GM21515 (cell line): ENCODE measurements at regions not wholly inside any gene's neighbourhood (a gene's known extent, or its start where the extent isn't known, plus 50 kb on each side); places are given as distances from the start of the nearest gene placed in this dataset.
"Not testable (repeated sequence)": the region's sequence is repeated elsewhere in the genome, so short reads cannot be mapped to it uniquely, and the experiment has no call there.

Source experiments
- ATAC-seq: cut with Tn5 transposase; IDR thresholded peaks from one replicate; pipeline ENCODE4 v1.9.1; 2021; ENCODE audit not compliant: unreplicated experiment

DNA sequence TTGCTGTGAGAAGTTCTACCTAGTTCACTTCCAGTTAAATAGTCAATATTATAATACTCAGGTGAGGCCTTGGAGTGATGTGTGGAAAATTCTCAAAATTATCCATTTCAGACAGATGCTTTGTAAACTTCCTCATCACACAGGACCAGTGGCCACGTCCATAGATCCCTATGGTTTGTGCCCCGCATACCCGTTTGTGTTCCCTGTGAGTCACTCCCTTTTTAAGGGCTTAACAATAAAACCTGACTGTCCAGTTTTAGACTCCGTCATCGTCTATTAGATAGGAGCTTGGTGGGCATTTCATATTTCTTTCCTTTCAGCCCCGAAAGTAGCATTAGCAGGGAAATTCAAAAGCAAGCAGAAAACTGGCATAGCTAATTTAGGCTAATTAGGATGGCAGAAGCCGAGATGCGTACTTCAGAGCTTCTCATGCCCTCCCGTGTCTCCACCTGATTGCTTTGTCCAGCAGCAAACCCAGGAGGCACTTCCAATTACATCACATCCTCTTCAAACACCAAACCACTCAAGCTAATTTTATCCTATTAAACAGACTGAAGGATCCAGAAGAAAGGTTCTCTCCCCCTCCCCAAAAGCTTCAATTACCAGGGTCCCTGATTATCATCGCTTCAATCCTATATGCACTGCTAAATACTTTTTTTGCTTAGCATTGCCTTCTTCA lies 186.6 kb upstream of the OTX2 start:
- ATAC-seq: no peak

- ATAC-seq: no peak
Observed at GRCh38 chr14:56995010-56995409, 184.7 kb upstream of the OTX2 start.

- ATAC-seq: no peak
Observed at GRCh38 chr14:56992332-56992820, 182.1 kb upstream of the OTX2 start.

GRCh38 chr14:56990991-56991627 lies 180.8 kb upstream of the OTX2 start:
- not testable (repeated sequence) for ATAC-seq

DNA sequence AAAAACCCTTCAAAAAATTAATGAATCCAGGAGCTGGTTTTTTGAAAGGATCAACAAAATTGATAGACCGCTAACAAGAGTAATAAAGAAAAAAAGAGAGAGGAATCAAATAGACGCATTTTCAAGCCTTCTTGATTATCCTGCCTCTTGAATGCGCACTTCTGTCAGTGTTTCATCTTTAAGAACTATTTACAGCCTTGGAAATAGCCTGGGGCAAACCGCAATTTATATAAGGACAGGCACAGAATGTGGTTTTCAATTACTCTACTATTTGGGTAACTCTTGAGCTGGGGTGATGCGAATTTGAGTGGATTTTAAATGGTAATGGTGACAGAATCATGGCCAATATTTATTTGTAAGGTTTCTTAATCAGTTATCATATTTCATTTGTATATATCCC lies 179.1 kb upstream of the OTX2 start:
- ATAC-seq: no peak

DNA sequence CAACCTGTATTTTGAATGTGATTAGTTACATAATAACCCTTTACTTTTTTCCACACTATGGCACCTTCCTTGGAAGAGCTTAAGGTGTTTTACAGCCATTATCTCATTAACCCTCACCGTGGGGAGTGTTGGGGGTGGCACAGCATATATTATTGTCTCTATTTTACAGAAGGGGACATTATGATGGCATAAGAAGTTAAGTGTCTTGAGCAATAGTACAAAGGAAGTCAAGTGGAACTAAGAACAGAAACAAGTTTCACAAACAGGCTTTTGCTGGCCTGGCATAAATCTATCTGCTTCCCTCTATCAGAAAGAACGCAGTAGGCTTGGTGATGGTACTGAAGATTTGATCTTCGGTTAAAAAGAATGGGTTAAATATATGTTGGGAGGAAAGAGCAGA lies 169.7 kb upstream of the OTX2 start:
- no peak for ATAC-seq

DNA sequence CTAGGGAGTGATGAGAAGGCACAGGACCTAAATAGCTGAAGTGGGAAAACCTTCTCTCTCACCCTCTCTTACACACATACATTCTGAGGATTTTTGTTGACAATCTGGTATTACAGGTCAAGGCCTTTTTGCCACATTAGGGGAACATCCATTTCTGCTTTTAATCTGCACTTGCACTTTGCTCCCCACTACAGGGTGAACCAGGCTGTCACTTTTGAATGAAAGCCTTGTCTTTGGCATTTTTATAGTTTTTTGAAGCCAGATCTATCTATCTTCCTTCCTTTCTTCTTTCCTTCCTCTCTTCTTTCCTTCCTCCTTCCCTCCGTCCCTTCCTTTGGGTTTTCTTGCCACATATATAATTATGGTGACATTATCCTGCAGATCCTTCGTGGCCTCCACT lies 165.9 kb upstream of the OTX2 start:
- ATAC-seq: no peak

- ATAC-seq: no peak
Observed at GRCh38 chr14:56975521-56975920, 165.2 kb upstream of the OTX2 start.

GRCh38 chr14:56972948-56973347 lies 162.7 kb upstream of the OTX2 start:
- no peak for ATAC-seq

- ATAC-seq: no peak
Observed at GRCh38 chr14:56964895-56965294, 154.6 kb upstream of the OTX2 start.

DNA sequence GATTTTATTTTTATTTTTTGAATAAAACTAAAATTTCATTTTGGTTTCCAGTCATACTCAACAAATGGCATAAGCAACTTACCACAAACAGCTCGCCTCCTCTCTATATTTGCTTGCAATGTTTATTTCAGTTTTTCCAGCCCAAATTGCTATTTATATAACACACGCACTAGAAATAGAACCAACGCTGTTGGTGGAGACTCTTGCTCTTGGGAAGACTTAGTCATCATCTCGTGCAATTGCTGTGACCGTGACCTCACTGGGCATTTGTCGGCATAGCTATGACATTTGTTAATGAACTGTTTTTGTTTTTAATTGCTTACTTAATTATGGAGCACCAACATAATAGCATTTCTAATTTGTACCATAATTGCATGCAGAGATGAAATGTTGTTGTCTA lies 153.1 kb upstream of the OTX2 start:
- no peak for ATAC-seq

- no peak for ATAC-seq
Observed at GRCh38 chr14:56962444-56963080, 152.3 kb upstream of the OTX2 start.

DNA sequence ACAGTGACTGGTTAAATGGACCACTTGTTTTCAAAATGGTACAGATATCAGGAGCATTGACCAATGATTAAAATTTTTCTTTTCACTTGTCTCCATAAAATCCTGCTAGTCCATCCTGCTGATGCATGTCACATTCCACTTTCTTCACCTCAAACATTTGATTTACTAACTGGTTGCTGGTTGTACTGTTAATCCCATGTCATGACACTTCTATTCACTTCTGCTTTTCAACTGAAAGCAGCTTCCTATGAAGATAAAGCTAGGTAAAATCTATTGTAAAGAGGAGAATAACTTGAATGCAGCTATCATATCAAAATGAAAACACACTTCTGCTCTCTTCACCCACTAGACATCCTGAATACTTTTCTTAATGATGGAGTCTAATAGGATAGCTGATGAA lies 149.6 kb upstream of the OTX2 start:
- ATAC-seq: no peak

DNA sequence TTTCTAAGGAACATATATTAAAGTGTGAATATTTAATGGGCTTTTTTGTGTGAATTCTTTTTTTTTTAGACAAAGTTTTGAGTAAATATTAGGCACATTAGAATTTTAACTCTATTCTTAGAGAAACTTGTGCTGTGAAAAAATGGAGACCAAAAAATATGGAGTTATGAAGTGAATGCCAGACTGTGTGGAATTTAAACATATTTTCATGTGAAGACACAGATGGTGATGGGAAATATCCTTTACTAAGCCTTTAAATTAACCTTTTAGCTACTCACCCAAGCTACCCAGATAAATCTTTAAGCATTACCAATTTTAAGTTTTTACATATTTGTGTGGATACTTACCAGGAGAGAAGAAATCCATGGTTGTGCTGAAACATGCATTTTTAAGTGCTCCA lies 148.8 kb upstream of the OTX2 start:
- no peak for ATAC-seq

DNA sequence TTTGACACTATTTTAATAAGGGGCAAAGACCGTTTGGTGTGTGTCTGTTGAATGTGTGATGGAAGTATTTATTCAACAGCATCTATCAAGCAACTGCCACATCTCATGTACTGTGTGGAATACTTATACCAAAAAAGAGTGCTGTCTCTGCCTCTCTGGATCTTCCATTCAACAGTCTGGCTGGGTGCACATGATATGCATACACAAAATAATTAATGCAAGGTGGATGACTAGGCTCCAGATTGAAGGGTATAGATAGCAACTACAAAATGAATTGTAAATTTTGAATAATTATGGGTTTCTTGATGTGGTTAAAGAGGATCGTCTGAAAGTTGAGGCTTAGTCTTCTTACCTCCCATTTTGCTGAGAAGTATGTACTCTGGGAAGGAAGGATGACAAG lies 145.9 kb upstream of the OTX2 start:
- ATAC-seq: no peak

DNA sequence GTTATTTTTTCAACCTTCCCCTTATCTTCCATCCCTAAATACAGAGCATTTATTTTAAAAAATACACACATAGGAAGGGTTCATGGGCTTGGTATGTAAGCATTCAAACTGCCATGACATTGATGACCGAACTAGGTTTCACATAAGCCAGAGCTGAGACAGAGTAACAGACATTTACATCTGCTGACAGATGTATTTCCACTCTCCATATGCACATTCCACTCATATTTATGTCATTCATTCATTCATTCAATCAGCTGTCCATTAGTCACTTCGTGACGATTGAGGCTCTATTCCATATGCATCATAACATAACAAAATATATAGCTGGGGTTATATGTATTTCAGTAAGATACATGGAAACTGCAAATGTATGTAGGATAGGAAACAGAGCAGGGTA lies 145.5 kb upstream of the OTX2 start:
- ATAC-seq: no peak

DNA sequence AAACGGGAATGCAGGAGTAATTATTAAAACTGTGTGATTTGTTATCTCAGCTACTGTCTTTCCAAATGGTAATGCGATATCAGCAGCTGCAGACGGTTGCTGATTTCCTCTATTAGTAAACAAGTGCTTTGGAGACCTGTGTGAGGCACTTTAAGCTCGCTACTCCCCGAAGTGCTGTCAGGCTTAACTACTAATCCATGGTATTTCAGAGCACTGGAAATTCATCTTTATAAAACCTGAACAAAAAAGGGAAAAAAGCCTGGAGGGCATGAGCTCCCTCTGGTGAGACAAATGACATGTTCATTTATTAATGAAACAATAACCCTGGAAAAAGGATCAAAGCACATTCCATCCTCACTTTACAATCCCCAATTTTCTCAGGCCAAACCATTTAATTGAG lies 143.6 kb upstream of the OTX2 start:
- no peak for ATAC-seq

- ATAC-seq: no peak
Observed at GRCh38 chr14:56952766-56953473, 142.6 kb upstream of the OTX2 start.

DNA sequence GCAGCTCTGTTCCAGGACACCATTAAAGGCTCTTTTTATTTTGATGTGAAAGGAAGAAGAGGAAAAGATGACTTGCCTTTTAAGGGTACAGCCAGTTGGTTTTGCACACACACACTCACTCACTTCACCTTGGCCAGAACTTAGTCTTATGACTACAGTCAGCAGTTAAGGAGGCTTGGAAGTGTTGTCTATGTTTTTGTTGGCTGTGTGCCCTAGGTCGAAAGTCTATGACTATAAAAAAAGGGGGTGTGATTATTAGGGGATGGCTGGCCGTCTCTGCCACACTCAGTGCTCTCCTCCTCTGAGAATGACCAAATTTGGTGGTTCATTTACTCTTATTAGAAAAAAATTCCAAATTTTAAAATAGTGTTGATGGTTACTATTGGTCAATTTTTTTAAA lies 139.5 kb upstream of the OTX2 start:
- no peak for ATAC-seq

- no peak for ATAC-seq
Observed at GRCh38 chr14:56945291-56945690, 135.0 kb upstream of the OTX2 start.

GRCh38 chr14:56944397-56944796 lies 134.1 kb upstream of the OTX2 start:
- ATAC-seq: no peak

DNA sequence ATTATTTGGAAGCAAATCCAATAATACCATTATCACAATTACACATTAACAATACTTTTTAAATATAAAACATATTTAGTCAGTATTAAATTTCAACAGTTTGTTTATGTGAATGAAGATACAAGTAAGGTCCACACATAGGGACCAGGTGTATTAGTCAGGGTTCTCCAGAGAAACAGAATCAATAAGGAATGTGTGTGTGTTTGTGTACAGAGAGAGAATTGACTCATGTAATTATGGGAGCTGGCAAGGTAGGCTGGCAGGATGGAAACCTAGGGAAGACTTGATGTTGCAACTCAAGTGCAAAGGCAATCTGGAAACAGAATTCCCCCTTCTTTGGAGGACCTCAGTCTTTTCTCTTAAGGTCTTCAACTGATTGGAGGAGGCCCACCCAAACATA lies 123.2 kb upstream of the OTX2 start:
- no peak for ATAC-seq
